ENCODE measurements at regions not wholly inside any gene's neighbourhood (a gene's known extent, or its start where the extent isn't known, plus 50 kb on each side); places are given as distances from the start of the nearest gene placed in this dataset.

GRCh38 chr2:120936476-120937334 is 201.0 kb downstream of the GLI2 start:
- DNase-seq, result no peak

- DNase-seq, result no peak
Measured at GRCh38 chr2:120937686-120938044, 202.0 kb downstream of the GLI2 start.

- no peak for DNase-seq
Measured at GRCh38 chr2:120938045-120938771, 202.5 kb downstream of the GLI2 start.

- no peak for DNase-seq
Measured at GRCh38 chr2:120939595-120940318, 204.1 kb downstream of the GLI2 start.

GRCh38 chr2:120940319-120940696 is 204.6 kb downstream of the GLI2 start:
- no peak for DNase-seq

GRCh38 chr2:120940726-120941256 is 205.1 kb downstream of the GLI2 start:
- DNase-seq, result no peak

GRCh38 chr2:120941571-120942120 is 206.0 kb downstream of the GLI2 start:
- DNase-seq, result no peak

- DNase-seq, result no peak
Measured at GRCh38 chr2:120942658-120943057, 207.0 kb downstream of the GLI2 start.

GRCh38 chr2:120943403-120944034 is 207.9 kb downstream of the GLI2 start:
- no peak for DNase-seq

- DNase-seq, result no peak
Measured at GRCh38 chr2:120944575-120944974, 208.9 kb downstream of the GLI2 start.

- no peak for DNase-seq
Measured at GRCh38 chr2:120945091-120945490, 209.4 kb downstream of the GLI2 start.

- no peak for DNase-seq
Measured at GRCh38 chr2:120945832-120946499, 210.3 kb downstream of the GLI2 start.

- DNase-seq, result no peak
Measured at GRCh38 chr2:120947327-120947726, 211.7 kb downstream of the GLI2 start.

GRCh38 chr2:120947982-120948661 is 212.5 kb downstream of the GLI2 start:
- DNase-seq, result no peak

- DNase-seq, result no peak
Measured at GRCh38 chr2:120948662-120949011, 213.0 kb downstream of the GLI2 start.

GRCh38 chr2:120949027-120949956 is 213.6 kb downstream of the GLI2 start:
- DNase-seq, result no peak

GRCh38 chr2:120949957-120950590 is 214.4 kb downstream of the GLI2 start:
- DNase-seq, result no peak

- DNase-seq, result no peak
Measured at GRCh38 chr2:120951693-120952092, 216.0 kb downstream of the GLI2 start.

GRCh38 chr2:120952318-120952717 is 216.7 kb downstream of the GLI2 start:
- no peak for DNase-seq
